ENCODE measurements at regions not wholly inside any gene's neighbourhood (a gene's known extent, or its start where the extent isn't known, plus 50 kb on each side); places are given as distances from the start of the nearest gene placed in this dataset.

GRCh38 chr3:188102861-188103547 lies 51.0 kb upstream of the LPP start:
- no peaks in the 10 kb centered on the region for H3K27me3 ChIP-seq (ENCODE audit: insufficient read depth, low read depth)
- intact Hi-C loops (cut with micrococcal nuclease; ENCODE audit: unreplicated experiment) = no loop called here
- no peak overlapping the region for H3K4me3 ChIP-seq
- no peak for DNase-seq
- no peak overlapping the region for H3K4me2 ChIP-seq
- ChIA-PET CTCF (interaction anchor here (0.5 kb wide), 1 partner anchor 111 kb away, joined by 3 read pairs; no protein-coding TSS in a partner anchor), POLR2A (ENCODE audit: unreplicated experiment) (no interaction called here)
- BruUV-seq (replicated peaks) = no TSS peak
- H3K9me2 ChIP-seq (ENCODE audit: insufficient read depth) = no peaks in the 10 kb centered on the region
- H3K27ac ChIP-seq = no peak overlapping the region
- peaks cover 11% of the 10 kb centered on the region; the same call in 1 of the 2 replicates for H3K9me3 ChIP-seq (ENCODE audit: insufficient read depth, low read depth)
- H3K36me3 ChIP-seq (ENCODE audit: low read depth) = no peaks in the 10 kb centered on the region
- no peak overlapping the region for H2AFZ ChIP-seq
- H3K79me2 ChIP-seq (ENCODE audit: low read depth) = no peaks in the 10 kb centered on the region
- H3K4me1 ChIP-seq (replicated peaks; ENCODE audit: insufficient read depth) = no peaks in the 10 kb centered on the region
- H3F3A ChIP-seq (ENCODE audit: insufficient read depth, low read depth) = no peaks in the 10 kb centered on the region
- TF ChIP-seq EZH2 (IDR thresholded peaks at IDR 0.05; ENCODE audit: low read depth) = no peak
- no peak for TF ChIP-seq CTCF (conservative IDR thresholded peaks at IDR 0.05)
- H4K20me1 ChIP-seq (ENCODE audit: insufficient read depth) = no peaks in the 10 kb centered on the region

- H3K27ac ChIP-seq = no peak overlapping the region
- intact Hi-C loops (cut with micrococcal nuclease; ENCODE audit: unreplicated experiment) = no loop called here
- TF ChIP-seq CTCF (conservative IDR thresholded peaks at IDR 0.05) = no peak
- no peaks in the 10 kb centered on the region for H4K20me1 ChIP-seq (ENCODE audit: insufficient read depth)
- ChIA-PET POLR2A (ENCODE audit: unreplicated experiment) (no interaction called here), CTCF (no interaction called here)
- H3K4me2 ChIP-seq = no peak overlapping the region
- DNase-seq = no peak
- no peaks in the 10 kb centered on the region for H3K79me2 ChIP-seq (ENCODE audit: low read depth)
- H3K9me2 ChIP-seq (ENCODE audit: insufficient read depth) = no peaks in the 10 kb centered on the region
- H2AFZ ChIP-seq = no peak overlapping the region
- H3K36me3 ChIP-seq (ENCODE audit: low read depth) = no peaks in the 10 kb centered on the region
- BruUV-seq (replicated peaks) = no TSS peak
- H3K9me3 ChIP-seq (ENCODE audit: insufficient read depth, low read depth) = peaks cover 11% of the 10 kb centered on the region; the same call in 1 of the 2 replicates
- no peaks in the 10 kb centered on the region for H3K27me3 ChIP-seq (ENCODE audit: insufficient read depth, low read depth)
- H3F3A ChIP-seq (ENCODE audit: insufficient read depth, low read depth) = no peaks in the 10 kb centered on the region
- no peak overlapping the region for H3K4me3 ChIP-seq
- H3K4me1 ChIP-seq (replicated peaks; ENCODE audit: insufficient read depth) = no peaks in the 10 kb centered on the region
Observed at GRCh38 chr3:188104050-188104449, 49.9 kb upstream of the LPP start.

All from PC-9 (cell line).